ENCODE measurements at regions not wholly inside any gene's neighbourhood (a gene's known extent, or its start where the extent isn't known, plus 50 kb on each side); places are given as distances from the start of the nearest gene placed in this dataset.
"Not testable (repeated sequence)": the region's sequence is repeated elsewhere in the genome, so short reads cannot be mapped to it uniquely, and the experiment has no call there.

- DNase-seq (ENCODE audit: low read depth) = not testable (repeated sequence)
These were observed 621.9 kb upstream of the NRP1 start for GRCh38 chr10:33956322-33956721.

GRCh38 chr10:33955676-33956075 lies 621.2 kb upstream of the NRP1 start:
- DNase-seq (ENCODE audit: low read depth) = peak; percentile 25

DNA sequence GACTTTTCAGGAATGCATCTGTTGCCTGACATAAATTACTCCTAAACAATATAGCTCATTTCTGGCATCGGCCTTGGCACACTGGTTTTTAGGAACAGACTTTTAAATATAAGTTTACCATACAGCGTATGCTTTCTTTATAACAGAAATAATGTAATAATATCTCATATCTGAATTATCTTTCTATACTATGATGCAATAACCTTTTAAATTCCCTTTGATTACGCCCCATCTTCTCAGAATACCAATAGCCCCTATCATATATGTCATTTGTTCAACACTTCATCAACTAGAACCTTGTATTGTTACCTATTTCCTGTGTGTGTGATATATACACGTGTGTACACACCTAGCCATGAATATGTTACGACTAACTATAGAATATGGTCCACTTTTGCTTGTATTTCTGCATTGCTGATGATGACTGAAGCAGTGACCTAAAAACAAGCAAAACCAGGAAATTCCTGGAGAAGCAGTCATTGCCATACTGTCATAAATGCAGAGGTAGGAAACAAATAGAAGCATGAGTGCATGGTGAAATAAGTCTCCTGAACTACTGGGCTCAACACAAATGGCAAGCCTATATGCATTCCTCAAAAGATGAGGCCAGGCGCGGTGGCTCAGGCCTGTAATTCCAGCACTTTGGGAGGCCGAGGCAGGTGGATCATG lies 618.4 kb upstream of the NRP1 start:
- peak; percentile 47 for DNase-seq (ENCODE audit: low read depth)

GRCh38 chr10:33950206-33950605 lies 615.7 kb upstream of the NRP1 start:
- DNase-seq (ENCODE audit: low read depth) = no peak

DNA sequence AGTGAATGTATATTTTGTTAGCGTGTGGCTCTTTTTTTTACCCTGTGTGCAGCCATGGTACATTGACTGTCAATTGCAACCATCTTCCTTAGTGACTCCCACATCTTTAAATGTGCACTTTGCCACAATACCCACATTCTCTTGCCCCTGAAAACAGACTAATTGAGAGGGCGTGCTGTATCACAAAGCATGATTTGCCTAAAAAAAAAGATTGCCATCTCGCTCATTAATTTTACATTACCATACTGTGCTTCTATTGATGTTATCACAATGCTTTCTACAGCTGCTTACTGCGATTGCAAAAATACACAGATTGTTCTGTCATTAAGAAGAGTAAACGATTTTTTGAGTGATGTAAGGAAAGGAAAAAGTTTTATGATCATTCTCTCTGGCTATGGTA lies 613.1 kb upstream of the NRP1 start:
- no peak for DNase-seq (ENCODE audit: low read depth)

- DNase-seq (ENCODE audit: low read depth) = no peak
These were observed 610.6 kb upstream of the NRP1 start for GRCh38 chr10:33945051-33945450.

GRCh38 chr10:33942508-33942907 lies 608.0 kb upstream of the NRP1 start:
- no peak for DNase-seq (ENCODE audit: low read depth)

DNA sequence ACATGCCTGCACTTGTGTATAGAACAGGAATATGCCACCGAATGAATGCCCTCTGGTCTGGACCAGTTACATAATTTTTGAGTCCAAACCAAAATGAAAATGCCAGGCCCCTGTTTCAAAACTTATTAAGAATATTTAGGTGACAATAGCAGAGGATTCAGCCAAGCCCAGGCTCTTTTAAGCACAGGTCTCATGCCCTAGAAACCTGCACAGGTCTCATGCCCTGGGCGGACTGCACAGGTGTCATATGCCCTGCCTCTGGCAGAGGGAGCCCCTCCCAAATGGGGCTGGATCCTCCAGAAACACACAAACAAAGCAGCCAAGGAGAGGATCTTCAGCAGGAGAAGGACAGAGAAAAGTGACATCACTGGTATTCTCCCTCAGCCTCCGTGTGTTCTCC lies 605.4 kb upstream of the NRP1 start:
- DNase-seq (ENCODE audit: low read depth) = no peak

DNA sequence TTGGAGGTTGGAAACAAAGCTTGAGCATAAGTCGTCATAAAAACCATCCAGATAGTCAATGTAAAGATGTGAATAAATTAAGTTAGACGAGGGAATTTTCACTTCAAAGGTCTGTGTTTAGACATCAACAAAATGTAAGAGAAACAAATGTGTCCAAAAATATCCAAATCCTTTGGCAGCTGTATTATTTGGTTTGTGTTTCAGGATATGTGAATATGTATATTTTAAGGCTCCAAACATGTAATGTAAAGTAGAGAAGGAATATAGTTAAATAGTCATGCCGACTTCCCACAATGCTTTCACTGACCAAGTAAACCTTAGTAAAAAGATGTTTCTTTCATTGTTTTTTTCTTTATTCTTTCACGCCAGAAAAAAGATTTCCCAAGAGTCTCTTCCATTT lies 604.9 kb upstream of the NRP1 start:
- no peak for DNase-seq (ENCODE audit: low read depth)

- no peak for DNase-seq (ENCODE audit: low read depth)
These were observed 603.5 kb upstream of the NRP1 start for GRCh38 chr10:33938001-33938400.

DNA sequence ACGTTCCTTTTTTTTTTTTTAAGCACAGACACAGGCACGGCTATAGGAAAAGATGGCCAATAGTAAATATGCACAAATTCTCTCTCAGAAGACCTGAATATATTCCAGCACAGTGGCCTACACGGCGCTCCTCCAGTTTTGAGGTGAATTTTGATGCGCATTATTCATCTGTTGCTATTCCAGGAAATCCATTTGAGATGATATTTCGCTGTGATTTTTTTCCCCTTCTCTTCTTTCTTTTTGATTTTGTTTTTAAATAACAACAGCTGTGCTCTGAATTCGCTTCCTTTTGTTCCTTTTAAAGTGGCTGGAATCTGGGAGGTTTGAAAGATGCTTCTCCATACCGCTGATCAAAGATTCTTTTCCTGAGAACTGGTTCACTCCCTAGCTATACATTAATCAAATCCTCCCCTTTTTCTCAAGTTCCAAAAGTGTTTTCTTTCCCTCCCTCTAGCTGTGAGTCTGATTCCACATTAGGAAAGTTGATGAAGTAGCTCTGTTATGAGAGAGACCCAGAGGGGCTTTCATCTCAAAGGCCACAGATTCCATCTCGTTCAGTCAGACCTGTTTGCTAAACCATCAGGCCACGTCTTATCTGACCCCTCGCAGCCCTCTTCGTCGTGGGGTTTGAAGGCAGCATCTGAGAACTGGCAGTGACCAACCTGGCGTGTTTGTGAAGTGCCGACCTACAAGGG lies 602.7 kb upstream of the NRP1 start:
- DNase-seq (ENCODE audit: low read depth) = no peak

DNA sequence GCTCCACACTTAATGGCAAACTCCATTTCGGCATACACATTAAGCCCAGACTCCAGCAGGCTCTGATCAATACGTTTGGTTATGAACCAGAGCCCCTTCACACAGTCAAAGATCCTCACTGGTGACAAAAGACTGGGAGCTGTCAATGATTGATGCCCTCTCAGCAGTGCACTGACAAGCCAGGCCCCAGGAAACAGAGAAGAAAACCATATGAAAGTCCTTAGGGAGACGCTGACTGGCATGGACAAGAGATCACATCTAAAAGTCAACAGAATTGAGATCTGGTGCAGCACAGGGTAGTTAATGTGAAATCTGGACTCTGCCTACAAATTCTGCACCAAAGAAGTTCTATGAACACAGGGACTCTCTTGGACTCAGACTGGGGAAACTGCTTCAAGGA lies 600.9 kb upstream of the NRP1 start:
- DNase-seq (ENCODE audit: low read depth) = no peak

GRCh38 chr10:33930079-33930478 lies 595.6 kb upstream of the NRP1 start:
- DNase-seq (ENCODE audit: low read depth) = no peak

GRCh38 chr10:33927347-33927746 lies 592.9 kb upstream of the NRP1 start:
- peak; percentile 2 for DNase-seq (ENCODE audit: low read depth)

- DNase-seq (ENCODE audit: low read depth) = no peak
These were observed 587.6 kb upstream of the NRP1 start for GRCh38 chr10:33921970-33922605.

DNA sequence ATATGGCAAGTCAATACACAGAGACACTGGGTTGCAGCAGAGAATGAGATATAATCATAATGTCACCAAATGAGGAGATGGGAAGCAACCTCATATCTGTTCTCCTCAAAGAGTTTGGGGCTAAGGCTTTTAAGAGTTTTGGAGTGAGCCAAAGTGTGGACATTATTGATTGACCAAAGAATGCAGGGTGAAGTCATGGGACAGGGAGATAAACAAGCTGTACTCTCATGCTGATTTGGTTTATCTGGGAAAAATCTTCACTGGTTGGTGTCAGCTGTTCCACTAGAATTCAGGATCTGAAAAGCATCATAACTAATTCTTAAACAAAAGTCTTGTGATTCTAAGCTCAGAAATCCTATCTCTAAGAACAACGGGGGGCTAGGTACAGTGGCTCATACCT lies 585.9 kb upstream of the NRP1 start:
- DNase-seq (ENCODE audit: low read depth) = no peak

DNA sequence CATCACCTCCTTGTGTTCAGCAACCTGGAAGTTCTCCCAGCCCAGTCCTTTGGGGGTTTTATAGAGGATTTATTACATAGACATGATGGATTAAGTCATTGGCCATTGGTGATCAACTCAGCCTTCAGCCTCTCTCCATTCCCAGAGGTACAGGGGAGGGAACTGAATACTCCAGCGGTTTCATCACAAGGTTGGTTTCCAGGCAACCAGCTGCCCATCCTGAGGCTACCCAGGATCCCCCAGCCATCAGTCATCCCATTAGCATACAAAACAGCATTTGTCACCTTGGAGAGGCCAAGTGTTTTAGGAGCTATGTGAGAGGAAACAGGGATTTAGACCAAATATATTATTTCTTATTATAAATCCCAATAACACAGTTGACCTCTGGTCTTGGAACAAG lies 584.8 kb upstream of the NRP1 start:
- DNase-seq (ENCODE audit: low read depth) = no peak

DNA sequence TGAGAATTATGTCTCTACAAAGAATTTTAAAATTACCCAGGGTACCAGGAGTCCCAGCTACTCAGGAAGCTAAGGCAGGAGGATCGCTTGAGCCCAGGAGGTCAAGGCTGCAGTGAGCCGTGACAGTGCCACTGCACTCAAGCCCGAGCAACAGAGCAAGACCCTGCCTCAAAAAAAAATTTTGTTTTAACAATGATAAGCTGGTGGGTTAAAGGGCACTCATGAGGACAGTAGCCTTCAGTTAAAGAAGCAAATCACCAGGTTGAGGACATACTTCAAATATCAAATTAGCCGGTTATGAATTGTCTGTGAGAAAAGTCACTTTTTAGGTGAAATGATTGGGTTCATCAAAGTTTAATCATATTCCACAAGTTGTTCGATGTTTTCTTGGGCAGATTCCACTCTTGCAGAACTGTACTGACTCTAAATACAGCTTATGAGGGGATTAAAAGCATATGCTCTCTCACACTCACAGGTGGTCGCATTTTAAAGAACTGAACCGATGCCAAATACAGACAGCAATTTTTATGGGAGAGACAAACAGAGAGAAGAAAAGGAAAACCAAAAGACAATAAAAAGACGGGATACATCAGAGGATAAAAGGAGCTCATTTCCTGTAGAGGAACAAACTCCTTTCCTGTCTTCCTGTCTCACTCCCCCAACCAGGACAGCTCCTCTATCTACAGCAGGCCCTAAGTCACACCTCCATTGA lies 582.8 kb upstream of the NRP1 start:
- no peak for DNase-seq (ENCODE audit: low read depth)

GRCh38 chr10:33914746-33915145 lies 580.3 kb upstream of the NRP1 start:
- DNase-seq (ENCODE audit: low read depth) = no peak

DNA sequence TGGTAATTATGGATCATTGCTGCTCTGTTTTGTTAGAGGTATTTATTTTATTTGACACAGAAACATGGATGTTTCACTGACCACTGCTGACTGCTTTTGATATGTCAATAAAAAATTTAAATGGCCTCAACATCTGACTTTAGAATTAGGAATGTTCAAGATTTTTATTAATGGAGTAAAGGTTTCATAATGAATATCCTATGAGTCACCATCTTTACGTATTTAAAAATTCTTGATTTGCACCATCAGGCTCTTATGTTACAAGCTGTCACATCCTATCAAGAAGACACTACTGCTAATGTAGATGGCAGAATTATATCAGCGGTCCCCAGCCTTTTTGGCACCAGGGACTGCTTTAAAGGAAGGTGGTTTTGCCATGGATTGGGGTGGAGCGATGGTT lies 578.7 kb upstream of the NRP1 start:
- DNase-seq (ENCODE audit: low read depth) = no peak

GRCh38 chr10:33909476-33909875 lies 575.0 kb upstream of the NRP1 start:
- not testable (repeated sequence) for DNase-seq (ENCODE audit: low read depth)

DNA sequence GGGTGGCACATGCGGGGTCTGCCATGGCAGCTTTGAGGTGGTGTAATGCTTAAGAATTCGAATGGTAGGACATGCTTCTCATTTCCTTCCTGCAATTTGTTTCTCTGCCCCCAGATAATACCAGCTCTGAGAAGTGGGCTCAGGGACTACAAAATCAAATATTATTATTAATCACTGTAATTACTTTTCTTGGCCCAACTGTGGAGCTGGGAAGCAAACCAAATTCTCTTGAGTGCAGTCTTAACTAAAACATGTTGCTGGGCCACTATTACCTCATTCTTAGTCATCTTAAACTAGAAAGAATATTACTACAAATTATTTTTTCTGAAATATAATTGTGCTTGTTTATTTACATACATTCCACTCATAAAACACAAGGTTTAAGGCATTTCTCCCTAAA lies 566.7 kb upstream of the NRP1 start:
- peak; percentile 41 for DNase-seq (ENCODE audit: low read depth)

DNA sequence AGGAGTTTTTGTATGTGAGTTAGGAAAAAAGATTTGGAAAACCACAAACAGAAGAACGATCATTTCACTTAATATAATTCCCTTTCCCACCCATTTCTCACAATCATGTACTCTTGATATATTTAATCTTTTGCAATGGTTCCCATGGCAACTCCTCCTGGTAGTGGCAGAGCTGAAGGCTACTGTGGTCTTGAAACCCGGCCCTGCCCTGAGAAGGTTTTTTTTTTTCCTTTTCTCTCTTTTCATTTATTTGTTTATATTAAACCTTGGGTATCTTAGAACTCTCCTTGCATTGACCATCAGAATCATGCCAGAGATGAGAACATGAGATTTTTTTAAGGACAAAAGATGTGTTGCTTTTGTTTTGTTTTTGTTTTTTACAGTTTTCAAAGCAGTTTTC lies 566.1 kb upstream of the NRP1 start:
- DNase-seq (ENCODE audit: low read depth) = peak; percentile 54
